Transverse colon (tissue), 4 donors: ENCODE measurements at regions not wholly inside any gene's neighbourhood (a gene's known extent, or its start where the extent isn't known, plus 50 kb on each side); places are given as distances from the start of the nearest gene placed in this dataset.

Experiments
- DNase-seq: peaks from one replicate; pipeline ENCODE4 v3.0.0-alpha.2; 2019
- H3K27ac ChIP-seq, 4 donors: fragments of 200-600 bp; sonication (generic); 2 replicates each; pipeline ENCODE4 v1.5.1; 2016 to 2018; ENCODE audit warnings: inconsistent platforms in 4 of 4
- H3K27me3 ChIP-seq: fragments of 200-600 bp; sonication (generic); 2 replicates; pipeline ENCODE4 v1.5.1; 2017; ENCODE audit warnings: inconsistent platforms
- H3K36me3 ChIP-seq, 4 donors: fragments of 200-600 bp; sonication (generic); 2 replicates each; pipeline ENCODE4 v1.5.1; 2017 to 2019; ENCODE audit warnings: inconsistent platforms in 4 of 4
- H3K4me1 ChIP-seq, 4 donors: fragments of 200-600 bp; sonication (generic); 2 replicates each; pipeline ENCODE4 v1.5.1; 2017 to 2020; ENCODE audit warnings: inconsistent platforms in 4 of 4
- H3K4me3 ChIP-seq, 4 donors: fragments of 200-600 bp; sonication (generic); 1 replicate in 1 of 4; 2 replicates in 3 of 4; pipeline versions ENCODE4 v1.5.1 to v1.6.1; 2017 to 2019; ENCODE audit warnings: inconsistent platforms in 4 of 4
- H3K9me3 ChIP-seq, 2 donors: fragments of 200-600 bp; sonication (generic); 2 replicates each; pipeline ENCODE4 v1.5.1; 2017 to 2019; ENCODE audit warnings: inconsistent platforms in 2 of 2
- EP300 ChIP-seq: sonication (generic); formaldehyde crosslinking; IDR thresholded peaks from one replicate; pipeline ENCODE4 v1.6.1; 2017; ENCODE audit warnings: antibody characterized with exemption, low read depth
- POLR2A ChIP-seq: fragments of 450-650 bp; IDR thresholded peaks from one replicate; pipeline ENCODE4 v1.6.1; 2016; ENCODE audit warnings: antibody characterized with exemption, mild to moderate bottlenecking, moderate library complexity
- POLR2AphosphoS5 ChIP-seq, 3 donors: sonication (generic); formaldehyde crosslinking; IDR thresholded peaks; one replicate each; pipeline ENCODE4 v1.6.1; 2016; ENCODE audit warnings: antibody characterized with exemption in 3 of 3
- WGBS, 2 donors: methylation state at CpG; one replicate each; pipeline ENCODE4 v1.1.5; 2018; ENCODE audit warnings: low coverage in 1 of 2; 5-methylcytosine and 5-hydroxymethylcytosine counted together
- in situ Hi-C, 4 donors: fragments of 200-750 bp; cut with MboI; loops; one replicate each; pipeline versions ENCODE4 v1.15.0 to v1.15.1; 2017; ENCODE audit warnings: low sequenced_read_pairs in 3 of 4, low pct_ligation_motif_present in 1 of 4, low pct_unique_long_range_greater_than_20kb in 1 of 4
- intact Hi-C: fragments of 100-400 bp; cut with DNase I; formaldehyde crosslinking; loops from one replicate; pipeline ENCODE4 v1.15.1; 2023; ENCODE audit warnings: low total_unique reads
- TF ChIP-seq, protein P1 (sequence below), 5 experiments: fragments of 200-600 bp in 3 of 5; fragments of 450-650 bp in 2 of 5; sonication (generic) in 3 of 5; IDR thresholded peaks; 1 replicate in 2 of 5; 2 replicates in 3 of 5; pipeline ENCODE4 v1.5.1; 2016 to 2017; ENCODE audit warnings: antibody characterized with exemption in 5 of 5, inconsistent platforms in 3 of 5, mild to moderate bottlenecking in 2 of 5, moderate library complexity in 1 of 5

DNA sequence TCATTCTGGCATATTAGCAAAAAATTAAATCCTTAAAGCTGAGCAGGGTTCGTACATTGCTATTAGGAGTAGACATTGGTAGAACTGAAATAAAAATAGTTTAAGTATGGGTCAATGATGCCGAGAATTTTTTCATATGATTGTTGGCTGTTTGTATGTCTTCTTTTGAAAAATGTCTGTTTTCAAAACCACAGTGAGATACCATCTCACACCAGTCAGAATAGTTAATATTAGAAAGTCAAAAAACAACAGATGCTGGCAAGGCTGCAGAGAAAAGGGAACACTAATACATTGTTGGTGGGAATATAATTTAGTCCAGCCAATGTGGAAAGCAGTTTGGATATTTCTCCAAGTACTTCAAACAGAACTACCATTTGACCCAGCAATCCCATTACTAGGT is 410.8 kb upstream of the TRIB2 start:
- no peak overlapping the region for H3K4me3 ChIP-seq
- H3K27me3 ChIP-seq: no peaks in the 10 kb centered on the region
- WGBS, 2 donors: 47 to 76% methylated on average over 2 of the region's 2 CpGs
- TF ChIP-seq EP300: no peak
- no peak for TF ChIP-seq POLR2A
- TF ChIP-seq, protein P1, sequence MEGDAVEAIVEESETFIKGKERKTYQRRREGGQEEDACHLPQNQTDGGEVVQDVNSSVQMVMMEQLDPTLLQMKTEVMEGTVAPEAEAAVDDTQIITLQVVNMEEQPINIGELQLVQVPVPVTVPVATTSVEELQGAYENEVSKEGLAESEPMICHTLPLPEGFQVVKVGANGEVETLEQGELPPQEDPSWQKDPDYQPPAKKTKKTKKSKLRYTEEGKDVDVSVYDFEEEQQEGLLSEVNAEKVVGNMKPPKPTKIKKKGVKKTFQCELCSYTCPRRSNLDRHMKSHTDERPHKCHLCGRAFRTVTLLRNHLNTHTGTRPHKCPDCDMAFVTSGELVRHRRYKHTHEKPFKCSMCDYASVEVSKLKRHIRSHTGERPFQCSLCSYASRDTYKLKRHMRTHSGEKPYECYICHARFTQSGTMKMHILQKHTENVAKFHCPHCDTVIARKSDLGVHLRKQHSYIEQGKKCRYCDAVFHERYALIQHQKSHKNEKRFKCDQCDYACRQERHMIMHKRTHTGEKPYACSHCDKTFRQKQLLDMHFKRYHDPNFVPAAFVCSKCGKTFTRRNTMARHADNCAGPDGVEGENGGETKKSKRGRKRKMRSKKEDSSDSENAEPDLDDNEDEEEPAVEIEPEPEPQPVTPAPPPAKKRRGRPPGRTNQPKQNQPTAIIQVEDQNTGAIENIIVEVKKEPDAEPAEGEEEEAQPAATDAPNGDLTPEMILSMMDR (IDR thresholded peaks at IDR 0.05): no peak
- TF ChIP-seq POLR2AphosphoS5 (IDR thresholded peaks at IDR 0.05): no peak
- in situ Hi-C loops: no loop called here
- DNase-seq: no peak
- H3K4me1 ChIP-seq: peaks cover 0 to 15% (median 6%) of the 10 kb centered on the region in 4 donors
- H3K27ac ChIP-seq: no peak overlapping the region
- H3K36me3 ChIP-seq: no peaks in the 10 kb centered on the region
- intact Hi-C loops: no loop called here
- H3K9me3 ChIP-seq: no peaks in the 10 kb centered on the region

GRCh38 chr2:12310399-12310798 is 406.3 kb upstream of the TRIB2 start:
- H3K4me3 ChIP-seq: no peak overlapping the region
- in situ Hi-C loops: no loop called here
- H3K27me3 ChIP-seq: no peaks in the 10 kb centered on the region
- intact Hi-C loops: no loop called here
- DNase-seq: no peak
- H3K9me3 ChIP-seq: no peaks in the 10 kb centered on the region
- H3K27ac ChIP-seq: no peak overlapping the region
- H3K36me3 ChIP-seq: no peaks in the 10 kb centered on the region
- H3K4me1 ChIP-seq: peaks cover 0 to 12% (median 9%) of the 10 kb centered on the region in 4 donors
- TF ChIP-seq EP300 (no peak), POLR2AphosphoS5 (IDR thresholded peaks at IDR 0.05) (no peak), POLR2A (no peak)
- TF ChIP-seq, protein P1 (IDR thresholded peaks at IDR 0.05): no peak

- 43 to 51% methylated on average over 3 to 6 of the region's 6 CpGs for WGBS, 2 donors
- intact Hi-C loops: no loop called here
- Histone ChIP-seq H3K4me3 (no peak overlapping the region), H3K4me1 (peaks cover 10 to 24% (median 21%) of the 10 kb centered on the region in 4 donors), H3K27ac (no peak overlapping the region), H3K27me3 (no peaks in the 10 kb centered on the region), H3K36me3 (no peaks in the 10 kb centered on the region), H3K9me3 (no peaks in the 10 kb centered on the region)
- in situ Hi-C loops: no loop called here
- TF ChIP-seq EP300: no peak
- TF ChIP-seq, protein P1 (IDR thresholded peaks at IDR 0.05): no peak
- no peak for TF ChIP-seq POLR2AphosphoS5 (IDR thresholded peaks at IDR 0.05)
- no peak for TF ChIP-seq POLR2A
- DNase-seq: no peak
These were observed 403.1 kb upstream of the TRIB2 start for GRCh38 chr2:12313445-12314126.

DNA sequence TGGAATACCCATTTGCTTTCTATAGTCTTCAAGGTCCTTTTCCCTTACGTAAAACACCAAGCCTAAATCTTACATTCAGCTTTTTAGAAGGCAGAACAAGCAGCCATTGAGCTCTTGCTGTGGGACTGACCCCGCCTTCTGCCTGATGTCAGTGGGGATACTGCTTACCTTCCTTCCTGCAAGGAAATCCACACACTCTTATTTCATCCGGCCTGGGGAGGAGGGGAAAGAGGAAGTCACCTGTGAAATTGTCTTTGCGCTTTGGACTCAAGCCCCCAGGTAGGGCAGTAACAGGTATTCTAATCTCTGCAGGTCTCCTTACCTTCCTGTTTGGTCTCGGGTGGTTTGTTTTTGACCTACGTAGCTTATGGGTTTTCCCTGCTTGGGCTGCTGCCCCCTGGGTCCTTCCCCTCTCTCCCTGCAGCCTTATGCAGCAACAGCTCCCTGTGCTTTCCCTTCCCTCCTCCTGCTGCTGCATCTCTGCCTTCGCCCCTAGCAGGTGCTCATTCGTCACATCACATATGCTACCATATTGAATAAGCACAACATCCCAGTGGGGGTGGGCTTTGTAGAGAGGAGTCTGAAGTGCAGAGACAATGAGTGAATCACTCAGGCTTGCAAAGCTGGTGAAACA is 402.5 kb upstream of the TRIB2 start:
- Histone ChIP-seq H3K36me3 (no peaks in the 10 kb centered on the region), H3K27ac (no peak overlapping the region), H3K27me3 (no peaks in the 10 kb centered on the region), H3K4me1 (peaks cover 15 to 30% (median 28%) of the 10 kb centered on the region in 4 donors), H3K9me3 (no peaks in the 10 kb centered on the region), H3K4me3 (no peak overlapping the region)
- DNase-seq: no peak
- 40 to 78% methylated on average over 1 to 8 of the region's 8 CpGs for WGBS, 2 donors
- TF ChIP-seq, protein P1 (IDR thresholded peaks at IDR 0.05): no peak
- TF ChIP-seq POLR2A (no peak), EP300 (no peak), POLR2AphosphoS5 (IDR thresholded peaks at IDR 0.05) (no peak)
- intact Hi-C loops: no loop called here
- in situ Hi-C loops: no loop called here
